Neural crest cell (in vitro differentiated cells): ENCODE measurements at regions not wholly inside any gene's neighbourhood (a gene's known extent, or its start where the extent isn't known, plus 50 kb on each side); places are given as distances from the start of the nearest gene placed in this dataset.
"Not testable (repeated sequence)": the region's sequence is repeated elsewhere in the genome, so short reads cannot be mapped to it uniquely, and the experiment has no call there.

Source experiments
- DNase-seq: peaks from one replicate; pipeline ENCODE4 v3.0.0; 2021; ENCODE audit warnings: low read depth, mixed read lengths, low spot score
- H3K27ac Mint-ChIP-seq: one replicate; pipeline ENCODE4 v1.8.0; 2021; ENCODE audit warnings: mild to moderate bottlenecking, mixed read lengths; ENCODE audit not compliant: unreplicated experiment
- H3K27me3 Mint-ChIP-seq: 2 replicates; pipeline ENCODE4 v1.8.0; 2021; ENCODE audit warnings: low read depth, mild to moderate bottlenecking, mixed read lengths
- H3K36me3 Mint-ChIP-seq: 2 replicates; pipeline ENCODE4 v1.8.0; 2021; ENCODE audit warnings: low read depth, mild to moderate bottlenecking, mixed read lengths
- H3K4me1 Mint-ChIP-seq: 2 replicates; pipeline ENCODE4 v1.8.0; 2021; ENCODE audit warnings: mixed read lengths
- H3K4me3 Mint-ChIP-seq: one replicate; pipeline ENCODE4 v1.8.0; 2021; ENCODE audit warnings: mild to moderate bottlenecking, mixed read lengths
- H3K9me3 Mint-ChIP-seq: 2 replicates; pipeline ENCODE4 v1.8.0; 2021; ENCODE audit warnings: mixed read lengths
- TF ChIP-seq, protein P1 (sequence below): fragments of 200-600 bp; sonication (generic); conservative IDR thresholded peaks from 2 replicates; pipeline ENCODE4 v1.5.0; 2021; ENCODE audit warnings: antibody characterized with exemption, mild to moderate bottlenecking

DNA sequence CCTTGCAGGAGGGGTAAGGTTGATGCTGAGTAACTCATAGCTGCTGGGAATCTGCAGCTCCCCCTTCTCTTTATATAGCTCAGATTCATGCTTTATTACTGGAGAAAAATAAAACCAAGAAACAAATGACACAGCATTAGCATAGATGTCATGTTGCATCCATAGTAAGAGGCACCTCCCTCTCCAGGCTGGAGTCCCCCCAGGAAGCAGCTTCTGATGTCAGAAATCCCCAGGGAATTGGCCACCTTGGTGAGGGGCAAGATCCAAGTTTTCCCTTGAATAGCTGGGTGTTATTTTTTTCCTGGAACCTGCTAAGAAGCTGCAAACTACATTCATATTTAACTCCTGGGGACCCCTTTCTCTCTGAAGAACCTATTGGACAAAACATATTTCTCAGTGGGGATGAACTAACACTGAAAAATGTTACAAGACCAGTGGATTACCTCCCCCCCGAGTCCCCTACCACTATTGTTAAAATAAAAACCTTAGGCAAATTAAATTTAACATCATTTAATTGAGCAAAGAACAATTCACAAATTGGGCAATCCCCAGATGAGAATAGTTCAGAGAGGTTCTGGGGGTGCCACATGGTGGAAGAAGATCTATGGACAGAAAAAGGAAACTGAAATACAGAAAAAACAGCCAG is 163.7 kb upstream of the NAMPT start:
- no peak for DNase-seq
- TF ChIP-seq, protein P1, sequence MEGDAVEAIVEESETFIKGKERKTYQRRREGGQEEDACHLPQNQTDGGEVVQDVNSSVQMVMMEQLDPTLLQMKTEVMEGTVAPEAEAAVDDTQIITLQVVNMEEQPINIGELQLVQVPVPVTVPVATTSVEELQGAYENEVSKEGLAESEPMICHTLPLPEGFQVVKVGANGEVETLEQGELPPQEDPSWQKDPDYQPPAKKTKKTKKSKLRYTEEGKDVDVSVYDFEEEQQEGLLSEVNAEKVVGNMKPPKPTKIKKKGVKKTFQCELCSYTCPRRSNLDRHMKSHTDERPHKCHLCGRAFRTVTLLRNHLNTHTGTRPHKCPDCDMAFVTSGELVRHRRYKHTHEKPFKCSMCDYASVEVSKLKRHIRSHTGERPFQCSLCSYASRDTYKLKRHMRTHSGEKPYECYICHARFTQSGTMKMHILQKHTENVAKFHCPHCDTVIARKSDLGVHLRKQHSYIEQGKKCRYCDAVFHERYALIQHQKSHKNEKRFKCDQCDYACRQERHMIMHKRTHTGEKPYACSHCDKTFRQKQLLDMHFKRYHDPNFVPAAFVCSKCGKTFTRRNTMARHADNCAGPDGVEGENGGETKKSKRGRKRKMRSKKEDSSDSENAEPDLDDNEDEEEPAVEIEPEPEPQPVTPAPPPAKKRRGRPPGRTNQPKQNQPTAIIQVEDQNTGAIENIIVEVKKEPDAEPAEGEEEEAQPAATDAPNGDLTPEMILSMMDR = no peak
- Mint-ChIP-seq H3K4me1 (no peaks in the 10 kb centered on the region), H3K4me3 (no peak overlapping the region), H3K27me3 (no peaks in the 10 kb centered on the region), H3K9me3 (peaks cover 8% of the 10 kb centered on the region), H3K27ac (no peak overlapping the region), H3K36me3 (peaks cover 10% of the 10 kb centered on the region)

DNA sequence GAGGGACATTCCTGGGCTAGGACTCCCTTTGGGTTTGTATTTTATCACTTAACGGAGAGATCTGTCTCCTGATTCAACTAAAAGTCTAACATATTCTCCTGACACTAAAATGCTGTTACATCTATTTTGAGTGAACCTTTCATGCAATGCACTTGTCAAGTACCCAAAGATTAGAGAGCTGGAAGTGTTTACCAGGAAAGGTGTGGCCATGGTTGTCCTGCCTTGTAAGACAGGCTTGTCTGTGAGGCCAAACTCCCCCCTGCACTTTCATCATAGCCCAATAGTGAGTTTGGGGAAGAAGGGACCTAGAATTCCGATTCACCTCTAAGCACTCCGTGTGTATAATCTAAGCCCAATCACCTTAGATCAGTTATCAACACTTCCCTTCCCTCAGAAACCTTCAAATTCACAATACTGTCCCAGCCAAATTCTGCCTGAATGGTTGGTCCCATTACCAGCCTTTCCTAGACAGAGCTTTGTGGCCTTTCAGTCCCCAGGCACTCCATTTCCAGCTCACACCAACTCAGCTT is 162.6 kb upstream of the NAMPT start:
- H3K9me3 Mint-ChIP-seq = peaks cover 8% of the 10 kb centered on the region
- TF ChIP-seq, protein P1 = no peak
- DNase-seq = no peak
- peaks cover 10% of the 10 kb centered on the region for H3K36me3 Mint-ChIP-seq
- H3K27me3 Mint-ChIP-seq = no peaks in the 10 kb centered on the region
- no peak overlapping the region for H3K27ac Mint-ChIP-seq
- no peak overlapping the region for H3K4me3 Mint-ChIP-seq
- H3K4me1 Mint-ChIP-seq = no peaks in the 10 kb centered on the region

DNA sequence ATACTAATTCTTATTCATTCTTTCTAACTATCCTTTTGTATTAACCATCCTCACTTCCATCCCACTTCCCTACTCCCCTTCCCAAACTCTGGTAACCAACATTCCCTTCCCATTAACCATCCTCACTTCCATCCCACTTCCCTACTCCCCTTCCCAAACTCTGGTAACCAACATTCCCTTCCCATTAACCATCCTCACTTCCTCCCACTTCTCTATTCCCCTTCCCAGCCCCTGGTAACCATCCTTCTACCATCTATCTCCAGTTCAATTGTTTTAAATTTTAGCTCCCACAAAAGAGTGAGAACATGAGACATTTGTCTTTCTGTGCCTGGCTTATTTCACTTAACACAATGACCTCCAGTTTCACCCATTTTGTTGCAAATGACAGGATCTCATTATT is 160.6 kb upstream of the NAMPT start:
- H3K9me3 Mint-ChIP-seq, H3K4me3 Mint-ChIP-seq, H3K4me1 Mint-ChIP-seq, H3K27ac Mint-ChIP-seq, H3K36me3 Mint-ChIP-seq, H3K27me3 Mint-ChIP-seq, DNase-seq: not testable (repeated sequence)

GRCh38 chr7:106444068-106444655 is 159.4 kb upstream of the NAMPT start:
- peaks cover 7% of the 10 kb centered on the region for H3K9me3 Mint-ChIP-seq
- no peaks in the 10 kb centered on the region for H3K4me1 Mint-ChIP-seq
- H3K27me3 Mint-ChIP-seq = no peaks in the 10 kb centered on the region
- TF ChIP-seq, protein P1 = no peak
- no peak overlapping the region for H3K27ac Mint-ChIP-seq
- H3K36me3 Mint-ChIP-seq = peaks cover 6% of the 10 kb centered on the region
- DNase-seq = no peak
- H3K4me3 Mint-ChIP-seq = no peak overlapping the region

GRCh38 chr7:106443156-106443555 is 158.4 kb upstream of the NAMPT start:
- DNase-seq = no peak
- H3K4me1 Mint-ChIP-seq = no peaks in the 10 kb centered on the region
- peaks cover 8% of the 10 kb centered on the region for H3K36me3 Mint-ChIP-seq
- TF ChIP-seq, protein P1 = no peak
- peaks cover 9% of the 10 kb centered on the region for H3K9me3 Mint-ChIP-seq
- H3K4me3 Mint-ChIP-seq = no peak overlapping the region
- H3K27me3 Mint-ChIP-seq = no peaks in the 10 kb centered on the region
- H3K27ac Mint-ChIP-seq = no peak overlapping the region

GRCh38 chr7:106442476-106442875 is 157.7 kb upstream of the NAMPT start:
- TF ChIP-seq, protein P1 = no peak
- DNase-seq = no peak
- no peaks in the 10 kb centered on the region for H3K27me3 Mint-ChIP-seq
- no peak overlapping the region for H3K4me3 Mint-ChIP-seq
- H3K27ac Mint-ChIP-seq = no peak overlapping the region
- no peaks in the 10 kb centered on the region for H3K4me1 Mint-ChIP-seq
- H3K9me3 Mint-ChIP-seq = peaks cover 9% of the 10 kb centered on the region
- H3K36me3 Mint-ChIP-seq = peaks cover 8% of the 10 kb centered on the region

DNA sequence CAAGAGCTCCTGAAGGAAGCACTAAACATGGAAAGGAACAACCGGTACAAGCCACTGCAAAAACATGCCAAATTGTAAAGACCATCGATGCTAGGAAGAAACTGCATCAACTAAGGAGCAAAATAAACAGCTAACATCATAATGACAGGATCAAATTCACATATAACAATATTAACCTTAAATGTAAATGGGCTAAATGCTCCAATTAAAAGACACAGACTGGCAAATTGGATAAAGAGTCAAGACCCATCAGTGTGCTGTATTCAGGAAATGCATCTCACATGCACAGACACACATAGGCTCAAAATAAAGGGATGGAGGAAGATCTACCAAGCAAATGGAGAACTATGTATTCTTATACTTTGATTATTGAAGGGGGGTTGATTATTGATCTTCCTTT is 156.6 kb upstream of the NAMPT start:
- DNase-seq, H3K4me3 Mint-ChIP-seq, H3K27me3 Mint-ChIP-seq, H3K27ac Mint-ChIP-seq, H3K36me3 Mint-ChIP-seq, H3K4me1 Mint-ChIP-seq: not testable (repeated sequence)
- H3K9me3 Mint-ChIP-seq = peaks cover 10% of the 10 kb centered on the region

- not testable (repeated sequence) for H3K4me1 Mint-ChIP-seq, H3K27me3 Mint-ChIP-seq, H3K36me3 Mint-ChIP-seq, H3K27ac Mint-ChIP-seq, DNase-seq, H3K4me3 Mint-ChIP-seq
- H3K9me3 Mint-ChIP-seq = peaks cover 11% of the 10 kb centered on the region
Measured at GRCh38 chr7:106436933-106437332, 152.2 kb upstream of the NAMPT start.
